HG03342 (cell line): ENCODE measurements at regions not wholly inside any gene's neighbourhood (a gene's known extent, or its start where the extent isn't known, plus 50 kb on each side); places are given as distances from the start of the nearest gene placed in this dataset.
"Not testable (repeated sequence)": the region's sequence is repeated elsewhere in the genome, so short reads cannot be mapped to it uniquely, and the experiment has no call there.

Source experiments
- ATAC-seq: cut with Tn5 transposase; IDR thresholded peaks from one replicate; pipeline ENCODE4 v1.9.1; 2021; ENCODE audit warnings: mild to moderate bottlenecking, moderate library complexity; ENCODE audit not compliant: unreplicated experiment

GRCh38 chr3:174536319-174536718 lies 322.8 kb upstream of the NAALADL2 start:
- no peak for ATAC-seq

DNA sequence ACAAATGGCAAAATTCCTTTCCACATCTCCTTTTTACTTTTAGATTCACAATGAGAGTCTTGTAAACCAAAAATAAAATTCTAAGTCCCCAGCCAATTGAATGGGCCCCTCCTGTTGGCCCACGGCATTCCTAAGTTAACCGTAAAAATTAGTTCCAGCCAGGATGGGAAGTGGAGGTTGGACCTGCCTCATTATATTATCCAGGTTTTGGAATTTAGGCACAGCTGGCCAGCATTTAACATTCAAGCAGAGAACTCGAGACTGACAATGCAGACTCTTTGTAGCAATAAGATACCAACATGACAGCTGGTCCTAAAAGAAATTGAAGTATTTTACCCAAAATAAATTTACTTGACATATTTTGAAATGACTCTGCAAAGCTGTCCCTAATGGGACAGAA lies 321.0 kb upstream of the NAALADL2 start:
- ATAC-seq: no peak

- ATAC-seq: no peak
These were observed 318.8 kb upstream of the NAALADL2 start for GRCh38 chr3:174540116-174540908.

DNA sequence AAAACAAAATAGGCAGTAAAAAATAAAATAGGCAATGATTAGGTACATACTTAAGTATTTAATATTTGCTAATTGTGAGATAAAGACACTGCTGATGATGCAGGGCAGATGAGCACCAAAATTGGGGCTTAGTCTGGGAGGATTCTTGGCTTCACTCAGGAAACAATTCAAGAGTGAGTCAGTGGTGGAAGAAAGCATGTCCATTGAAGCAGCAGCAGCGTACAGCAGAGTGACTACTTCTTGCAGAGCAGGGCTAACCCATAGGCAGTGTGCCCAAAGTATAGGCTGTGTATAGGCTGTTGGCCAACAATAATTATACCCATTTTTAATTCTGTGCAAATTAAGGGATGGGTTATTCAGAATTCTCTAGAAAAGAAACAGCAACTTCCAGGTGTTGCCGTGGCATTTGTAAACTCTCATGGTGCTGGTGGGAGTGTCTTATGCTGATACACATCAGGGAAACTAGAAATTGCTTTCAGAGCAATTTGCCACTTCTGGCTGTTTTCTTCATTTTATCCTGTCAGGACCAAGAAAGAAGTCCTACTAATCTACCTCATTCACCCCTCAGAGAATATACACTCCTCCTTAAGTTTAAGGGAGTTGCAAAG lies 317.3 kb upstream of the NAALADL2 start:
- no peak for ATAC-seq

DNA sequence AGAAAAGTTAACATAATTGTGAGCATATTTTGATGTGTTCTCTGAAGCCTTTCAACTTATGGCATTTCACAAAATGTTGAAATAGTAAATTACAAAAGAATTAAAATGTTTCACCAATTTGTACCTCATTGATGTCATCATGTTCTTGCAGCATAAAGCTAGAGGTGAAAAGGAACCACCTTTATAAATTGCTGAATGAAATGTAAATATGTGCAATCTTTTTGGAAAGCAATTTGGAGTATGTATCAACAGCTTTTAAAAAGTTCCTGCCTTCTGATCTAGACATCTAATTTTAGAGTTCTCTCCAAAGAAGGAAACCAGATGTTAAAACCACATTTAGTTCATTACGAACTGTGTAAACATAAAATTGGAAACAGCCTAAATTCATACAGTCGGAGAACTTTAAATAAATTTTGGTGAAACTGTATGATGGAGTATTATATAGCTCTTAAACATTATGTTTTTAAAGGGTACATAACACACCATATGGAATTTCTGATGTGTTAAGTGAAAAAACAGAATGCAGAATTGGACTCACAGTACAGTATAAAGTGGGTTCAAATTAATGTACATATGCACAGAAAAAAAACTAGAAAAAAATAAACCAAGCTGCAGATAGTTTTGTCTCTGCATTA lies 311.2 kb upstream of the NAALADL2 start:
- ATAC-seq: no peak

DNA sequence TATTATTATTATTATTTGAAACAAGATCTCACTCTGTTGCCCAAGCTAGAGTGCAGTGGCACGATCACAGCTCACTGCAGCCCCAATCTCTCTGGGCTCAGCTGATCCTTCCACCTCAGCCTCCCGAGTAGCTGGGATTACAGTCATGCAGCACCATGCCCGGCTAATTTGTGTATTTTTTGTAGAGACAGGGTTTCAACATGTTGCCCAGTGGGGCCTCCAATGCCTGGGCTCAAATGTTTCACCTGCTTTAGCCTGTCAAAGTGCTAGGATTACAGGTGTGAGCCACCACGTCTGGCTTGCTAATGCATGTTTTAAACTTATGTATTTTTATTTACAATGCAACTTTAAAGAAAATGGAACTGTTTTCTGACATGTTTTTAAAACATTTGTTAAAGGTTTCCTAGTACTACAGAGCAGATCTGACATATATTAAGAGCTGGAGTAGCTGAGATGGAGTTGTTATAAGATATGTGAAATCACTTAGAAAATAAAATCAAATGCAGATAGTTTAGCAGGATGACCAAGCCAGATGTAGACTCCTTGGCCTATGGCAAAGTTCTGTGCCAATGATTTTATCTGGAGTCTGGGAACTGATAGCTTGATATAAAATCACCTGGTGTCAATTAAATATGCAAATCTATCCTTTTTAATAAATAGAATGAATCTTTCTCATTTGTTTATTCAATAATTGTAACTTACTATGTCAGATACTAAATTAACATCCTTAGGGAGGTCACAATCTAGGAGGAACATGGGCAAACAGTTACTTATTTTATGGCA lies 310.1 kb upstream of the NAALADL2 start:
- ATAC-seq: no peak

DNA sequence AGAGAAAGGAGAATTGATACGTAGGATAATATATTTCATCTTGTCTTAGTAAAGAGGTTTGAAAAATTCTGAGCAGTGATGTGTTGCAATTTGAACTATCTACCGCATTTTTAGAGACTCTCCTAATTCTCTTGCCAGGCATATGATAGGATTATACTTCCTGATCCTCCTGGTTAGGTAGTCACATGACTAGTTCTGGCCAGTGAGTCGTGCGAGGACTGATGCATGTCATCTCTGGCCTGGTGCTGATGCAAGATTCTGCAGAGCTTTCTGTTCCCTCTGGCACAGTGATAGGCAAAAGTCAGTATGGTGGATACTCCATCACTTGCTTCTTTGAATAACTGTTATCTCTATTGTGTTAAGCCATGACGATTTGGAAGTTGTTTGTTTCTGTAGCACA lies 277.6 kb upstream of the NAALADL2 start:
- no peak for ATAC-seq

DNA sequence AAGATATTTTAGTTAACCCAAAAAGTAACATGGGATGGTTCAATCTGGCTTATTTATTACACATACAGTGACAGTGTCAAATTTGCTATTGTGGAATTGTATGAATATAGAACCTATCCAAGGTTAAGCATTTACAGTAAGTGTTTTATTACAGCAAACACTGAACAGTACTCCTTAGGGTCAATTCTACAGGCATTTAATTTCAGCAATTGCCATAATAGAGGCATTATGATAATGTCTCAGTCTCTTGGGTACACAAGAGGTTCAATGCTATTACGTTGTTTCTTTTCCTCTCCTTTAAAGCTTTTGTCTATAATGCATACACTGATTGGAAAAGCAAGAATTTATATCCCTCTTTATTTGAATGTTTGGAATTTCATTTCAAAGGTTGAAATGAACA lies 275.7 kb upstream of the NAALADL2 start:
- ATAC-seq: no peak

- not testable (repeated sequence) for ATAC-seq
These were observed 272.0 kb upstream of the NAALADL2 start for GRCh38 chr3:174587137-174587536.

DNA sequence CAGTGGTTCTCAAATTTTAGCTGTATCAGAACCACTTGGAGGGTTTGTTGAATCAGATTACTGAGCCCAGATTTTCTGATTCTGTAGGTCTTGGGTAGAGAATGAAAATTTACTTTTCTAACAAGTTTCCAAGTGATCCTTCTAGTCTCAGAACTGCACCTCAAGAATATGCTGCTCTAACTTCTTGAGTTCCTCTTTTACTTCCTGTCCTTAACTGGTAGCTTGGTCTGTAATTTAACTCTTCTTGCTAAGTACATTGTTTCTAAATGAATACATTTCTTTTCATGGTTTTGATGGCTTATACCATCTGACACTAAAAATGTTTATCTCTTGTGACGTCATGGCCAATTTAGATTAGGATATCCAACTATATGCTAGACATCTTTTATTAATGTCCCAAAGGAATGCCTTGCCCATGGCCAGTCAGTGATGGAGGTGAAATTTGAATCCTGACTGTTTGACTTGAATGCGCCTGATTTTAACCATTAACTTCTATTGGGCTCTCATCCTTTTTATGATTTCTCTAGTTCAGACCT lies 262.6 kb upstream of the NAALADL2 start:
- no peak for ATAC-seq

- no peak for ATAC-seq
These were observed 260.2 kb upstream of the NAALADL2 start for GRCh38 chr3:174598885-174599439.

DNA sequence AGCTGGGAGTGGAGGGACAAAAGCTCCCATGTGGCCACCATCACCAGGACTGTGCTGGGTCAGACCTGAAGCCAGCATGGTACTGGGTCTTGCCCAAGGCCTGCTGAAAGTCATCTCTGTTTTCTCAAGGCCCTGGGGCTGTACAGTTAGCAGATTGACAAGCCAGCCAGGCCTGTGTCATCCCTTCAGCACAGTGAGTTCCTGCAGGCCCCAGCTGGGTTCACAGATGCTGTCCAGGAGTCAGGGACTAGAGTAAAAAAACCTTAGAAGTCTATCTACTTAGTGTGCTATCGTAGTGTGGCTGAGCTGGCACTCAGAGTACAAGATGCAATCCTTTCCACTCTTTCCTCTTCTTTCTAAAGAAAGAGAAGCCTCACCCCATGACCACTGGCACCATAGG lies 246.0 kb upstream of the NAALADL2 start:
- no peak for ATAC-seq

GRCh38 chr3:174614036-174614435 lies 245.1 kb upstream of the NAALADL2 start:
- ATAC-seq: no peak

- no peak for ATAC-seq
These were observed 240.6 kb upstream of the NAALADL2 start for GRCh38 chr3:174618368-174619080.

GRCh38 chr3:174619239-174619638 lies 239.9 kb upstream of the NAALADL2 start:
- no peak for ATAC-seq

DNA sequence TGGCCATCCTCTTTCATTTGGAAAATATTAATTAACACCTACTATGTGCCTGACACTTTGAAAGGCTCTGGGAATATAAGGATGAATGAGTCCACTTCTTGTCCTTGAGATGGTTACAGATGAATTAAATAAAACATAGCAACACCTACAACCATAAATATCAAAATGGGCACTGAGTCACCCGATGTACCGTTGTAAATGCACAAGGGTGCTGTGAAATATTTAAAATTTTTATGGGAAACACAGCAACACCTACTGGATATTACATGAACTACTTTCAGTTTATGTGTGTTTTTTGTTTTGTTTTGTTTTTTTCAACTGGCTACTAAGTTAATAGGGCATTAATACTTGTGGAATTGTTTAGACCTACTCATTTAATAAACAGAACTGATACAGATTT lies 239.0 kb upstream of the NAALADL2 start:
- ATAC-seq: no peak

DNA sequence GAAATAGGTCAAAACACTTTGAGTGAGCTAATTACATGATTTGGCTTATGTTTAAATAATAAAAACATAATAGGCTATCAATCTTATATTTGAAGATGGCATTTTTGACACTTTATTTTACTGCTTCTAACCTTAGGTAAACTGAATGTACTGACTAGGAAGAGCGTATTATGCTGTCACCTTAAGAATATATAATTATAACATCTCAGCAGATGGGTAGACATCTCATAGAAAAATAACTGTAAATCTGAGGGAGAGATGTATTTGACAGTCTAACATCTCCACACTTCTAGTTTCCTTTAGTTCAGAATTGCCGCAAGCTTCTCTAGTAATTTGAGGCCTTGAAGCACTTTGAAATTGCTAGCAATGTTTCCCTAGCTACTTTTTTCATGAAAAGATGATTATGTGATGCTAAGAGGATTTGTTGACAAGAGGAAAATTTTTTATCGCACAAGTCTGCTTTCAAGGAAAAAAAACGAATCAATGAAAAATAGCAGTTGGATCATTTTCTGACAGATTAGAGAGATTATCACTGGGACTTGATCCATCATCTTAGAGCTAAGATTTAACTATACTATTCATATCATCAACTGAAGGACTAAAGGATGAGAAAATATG lies 238.2 kb upstream of the NAALADL2 start:
- ATAC-seq: no peak

DNA sequence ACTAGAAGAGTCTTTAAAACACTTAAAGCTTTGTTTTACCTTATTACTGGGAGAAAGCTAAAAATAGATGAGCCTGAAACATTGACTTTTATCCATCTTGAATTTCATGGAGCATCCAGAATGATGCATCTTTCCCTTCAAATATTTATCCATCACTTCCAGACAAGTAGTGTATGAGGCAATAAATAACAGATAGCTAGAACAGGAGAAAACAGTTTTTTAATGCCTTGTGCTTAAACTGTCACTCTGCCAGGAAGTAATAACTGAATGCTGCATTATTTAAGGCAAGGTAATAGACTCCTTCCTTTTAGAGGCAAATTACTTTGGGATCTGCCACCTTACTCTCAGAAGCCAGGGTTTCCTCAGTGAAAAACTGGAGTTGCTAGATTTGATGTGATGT lies 225.8 kb upstream of the NAALADL2 start:
- no peak for ATAC-seq

GRCh38 chr3:174636451-174636850 lies 222.7 kb upstream of the NAALADL2 start:
- ATAC-seq: no peak

- no peak for ATAC-seq
These were observed 219.7 kb upstream of the NAALADL2 start for GRCh38 chr3:174639406-174639805.
